Testis (tissue), 2 donors: ENCODE measurements at regions not wholly inside any gene's neighbourhood (a gene's known extent, or its start where the extent isn't known, plus 50 kb on each side); places are given as distances from the start of the nearest gene placed in this dataset.

Experiments used
- CTCF ChIP-seq, 3 experiments: fragments of 450-650 bp in 2 of 3; fragments of 200-600 bp in 1 of 3; sonication (generic) in 1 of 3; IDR thresholded peaks; one replicate each; pipeline ENCODE4 v1.5.1; 2016 to 2019; ENCODE audit warnings: antibody characterized with exemption in 3 of 3, mild to moderate bottlenecking in 2 of 3, moderate library complexity in 1 of 3
- POLR2A ChIP-seq: fragments of 450-650 bp; IDR thresholded peaks from one replicate; pipeline ENCODE4 v1.6.1; 2017; ENCODE audit warnings: antibody characterized with exemption, mild to moderate bottlenecking, moderate library complexity

- TF ChIP-seq CTCF (IDR thresholded peaks at IDR 0.05) (no peak), POLR2A (no peak)
Observed at GRCh38 chr10:128298587-128298986, 172.4 kb upstream of the MKI67 start.
